IMR-90 (cell line): ENCODE measurements at regions not wholly inside any gene's neighbourhood (a gene's known extent, or its start where the extent isn't known, plus 50 kb on each side); places are given as distances from the start of the nearest gene placed in this dataset.

Experiments
- ATAC-seq: fragments of 200-7000 bp; cut with Tn5 transposase; 2 replicates; pipeline ENCODE4 v1.9.1; 2020; ENCODE audit warnings: low read depth, mild to moderate bottlenecking, moderate library complexity
- BruUV-seq: library from RNA; stranded (reverse); fragments of 400-500 nt; replicated peaks from 2 replicates; lab custom pipeline; 2021; lab: Mats Ljungman, UMichigan
- CTCF ChIA-PET: fragments of 300-600 bp; formaldehyde crosslinking; extraction: SDS; loops from one replicate; lab custom pipeline; 2021; ENCODE audit warnings: antibody characterized with exemption; lab: Yijun Ruan, JAX
- POLR2A ChIA-PET: fragments of 300-600 bp; sonication (Branson Sonifier 250); formaldehyde crosslinking; loops from one replicate; lab custom pipeline; 2022; ENCODE audit warnings: antibody characterized with exemption; ENCODE audit not compliant: unreplicated experiment; lab: Charles Lee
- DNase-seq: peaks from one replicate; pipeline ENCODE4 v3.0.0; 2013
- H2AFZ ChIP-seq: replicated peaks from 2 replicates; pipeline ENCODE3; 2013; ENCODE audit warnings: low read length, mild to moderate bottlenecking; ENCODE audit not compliant: poor library complexity
- H2AK5ac ChIP-seq: 2 replicates; pipeline ENCODE4 v1.6.1; 2013; ENCODE audit warnings: low read depth, low read length, inconsistent platforms
- H2AK9ac ChIP-seq: replicated peaks from 2 replicates; pipeline ENCODE3; 2013; ENCODE audit warnings: mild to moderate bottlenecking, low read depth, low read length, moderate library complexity; ENCODE audit not compliant: poor library complexity
- H2BK120ac ChIP-seq: 2 replicates; pipeline ENCODE4 v1.6.1; 2013; ENCODE audit warnings: low read depth, low read length, inconsistent platforms
- H2BK15ac ChIP-seq: 3 replicates; pipeline ENCODE4 v1.6.1; 2013; ENCODE audit warnings: low read depth, low read length, inconsistent platforms
- H2BK20ac ChIP-seq: 2 replicates; pipeline ENCODE4 v1.6.1; 2013; ENCODE audit warnings: low read depth, mild to moderate bottlenecking, inconsistent platforms, low read length, moderate library complexity
- H2BK5ac ChIP-seq: 2 replicates; pipeline ENCODE4 v1.6.1; 2013; ENCODE audit warnings: mild to moderate bottlenecking, low read depth, low read length, inconsistent platforms; ENCODE audit not compliant: poor library complexity, severe bottlenecking
- H3K14ac ChIP-seq: replicated peaks from 2 replicates; pipeline ENCODE4 v1.6.1; 2013; ENCODE audit warnings: low read depth, low read length, inconsistent platforms
- H3K18ac ChIP-seq: 2 replicates; pipeline ENCODE4 v1.6.1; 2013; ENCODE audit warnings: low read depth, low read length, control low read depth
- H3K23ac ChIP-seq: 2 replicates; pipeline ENCODE4 v1.6.1; 2013; ENCODE audit warnings: low read depth, low read length, inconsistent platforms
- H3K27ac ChIP-seq: 2 replicates; pipeline ENCODE4 v1.5.1; 2013; ENCODE audit warnings: mild to moderate bottlenecking, control low read depth, low read length; ENCODE audit not compliant: insufficient read depth
- H3K27me3 ChIP-seq: 2 replicates; pipeline ENCODE4 v1.6.1; 2013; ENCODE audit warnings: low read length; ENCODE audit not compliant: control insufficient read depth, insufficient read depth
- H3K36me3 ChIP-seq: 2 replicates; pipeline ENCODE4 v1.6.1; 2013; ENCODE audit warnings: low read length, mixed read lengths; ENCODE audit not compliant: control insufficient read depth, insufficient read depth
- H3K4ac ChIP-seq: 2 replicates; pipeline ENCODE4 v1.6.1; 2013; ENCODE audit warnings: low read depth, low read length, inconsistent platforms
- H3K4me1 ChIP-seq: 2 replicates; pipeline ENCODE4 v1.6.1; 2013; ENCODE audit warnings: low read length, mixed read lengths; ENCODE audit not compliant: control insufficient read depth, insufficient read depth
- H3K4me2 ChIP-seq: 2 replicates; pipeline ENCODE4 v1.6.1; 2013; ENCODE audit warnings: low read depth, mild to moderate bottlenecking, control low read depth, low read length, moderate library complexity
- H3K4me3 ChIP-seq: 2 replicates; pipeline ENCODE4 v1.5.1; 2013; ENCODE audit warnings: low read depth, mild to moderate bottlenecking, control low read depth, low read length, moderate library complexity; ENCODE audit not compliant: insufficient read depth
- H3K56ac ChIP-seq: 2 replicates; pipeline ENCODE4 v1.6.1; 2013; ENCODE audit warnings: low read length, inconsistent platforms; ENCODE audit not compliant: insufficient read depth; ENCODE audit errors: extremely low read depth
- H3K79me1 ChIP-seq, 2 experiments: 2 replicates each; pipeline ENCODE4 v1.6.1; 2013; ENCODE audit warnings: low read length in 2 of 2, inconsistent platforms in 1 of 2, low read depth in 1 of 2
- H3K9ac ChIP-seq: 2 replicates; pipeline ENCODE4 v1.6.1; 2013; ENCODE audit warnings: low read depth, low read length, control low read depth
- H3K9me1 ChIP-seq: 2 replicates; pipeline ENCODE4 v1.6.1; 2013; ENCODE audit warnings: low read length, inconsistent platforms; ENCODE audit not compliant: insufficient read depth
- H3K9me3 ChIP-seq: 2 replicates; pipeline ENCODE4 v1.6.1; 2013; ENCODE audit warnings: low read length; ENCODE audit not compliant: control insufficient read depth, insufficient read depth
- H4K20me1 ChIP-seq: 2 replicates; pipeline ENCODE4 v1.6.1; 2013; ENCODE audit warnings: low read length, inconsistent platforms; ENCODE audit not compliant: insufficient read depth
- H4K5ac ChIP-seq: 2 replicates; pipeline ENCODE4 v1.6.1; 2013; ENCODE audit warnings: mild to moderate bottlenecking, low read depth, low read length, control low read depth
- H4K8ac ChIP-seq, 2 experiments: 2 replicates each; pipeline ENCODE4 v1.6.1; 2013; ENCODE audit warnings: low read depth in 2 of 2, low read length in 2 of 2, control low read depth in 1 of 2, inconsistent platforms in 1 of 2
- H4K91ac ChIP-seq: 2 replicates; pipeline ENCODE4 v1.6.1; 2013; ENCODE audit warnings: low read depth, low read length, inconsistent platforms; ENCODE audit not compliant: insufficient read depth
- MXI1 ChIP-seq: IDR thresholded peaks from 2 replicates; pipeline ENCODE4 v1.6.1; 2012; ENCODE audit warnings: low read depth, mild to moderate bottlenecking, low read length, moderate library complexity, borderline replicate concordance
- POLR2A ChIP-seq: IDR thresholded peaks from 2 replicates; pipeline ENCODE4 v1.6.1; 2012; ENCODE audit warnings: mild to moderate bottlenecking, low read depth, low read length
- RAD21 ChIP-seq: IDR thresholded peaks from 2 replicates; pipeline ENCODE4 v1.6.1; 2012; ENCODE audit warnings: low read length, improper control_type of control experiment
- USF2 ChIP-seq: fragments of 150-350 bp; IDR thresholded peaks from 2 replicates; pipeline ENCODE4 v1.6.1; 2017; ENCODE audit warnings: mild to moderate bottlenecking, antibody characterized with exemption, low read length, low read depth
- WGBS, 2 experiments: methylation state at CpG; one replicate each; pipeline versions ENCODE4 v1.1.5 to v1.1.7; 2013; ENCODE audit warnings: missing lambda C conversion rate in 2 of 2; ENCODE audit not compliant: insufficient read length in 1 of 2; ENCODE audit errors: extremely low coverage in 2 of 2; 5-methylcytosine and 5-hydroxymethylcytosine counted together
- dilution Hi-C: fragments of 300-500 bp; cut with HindIII; formaldehyde crosslinking; loops from one replicate; pipeline ENCODE4 v1.14.3; 2018; ENCODE audit warnings: low sequenced_read_pairs; ENCODE audit not compliant: unreplicated experiment
- in situ Hi-C: fragments of 300-500 bp; cut with MboI; formaldehyde crosslinking; loops from 3 replicates; pipeline ENCODE4 v1.14.3; 2019; ENCODE audit warnings: low sequenced_read_pairs, inconsistent platforms, mixed read lengths
- intact Hi-C: fragments of 100-400 bp; cut with micrococcal nuclease; formaldehyde crosslinking; loops from 2 replicates; pipeline ENCODE4 v1.10.0; 2022

DNA sequence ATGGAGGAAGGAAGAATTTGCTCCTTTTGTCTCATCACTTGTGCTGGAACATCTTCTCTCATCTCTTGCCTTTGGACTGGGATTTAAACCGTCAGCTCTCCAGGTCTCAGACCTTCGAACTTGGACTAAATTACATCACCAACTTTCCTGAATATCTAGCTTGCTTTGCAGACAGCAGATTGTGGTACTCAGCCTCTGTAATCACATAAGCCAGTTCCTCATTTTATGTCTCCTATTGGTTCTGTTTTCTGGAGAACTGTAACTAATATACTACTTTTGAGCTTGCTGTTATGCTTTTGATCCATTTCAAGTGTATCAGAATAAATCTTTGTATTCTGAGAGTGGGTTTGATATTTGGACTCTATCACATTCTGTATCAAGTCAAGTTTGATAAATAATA is 164.3 kb upstream of the VEPH1 start:
- Histone ChIP-seq H3K9me1 (no peaks in the 10 kb centered on the region), H3K14ac (no peak overlapping the region), H2AFZ (no peak overlapping the region), H3K4ac (no peak overlapping the region), H3K79me1 (no peaks in the 10 kb centered on the region), H4K91ac (no peak overlapping the region), H2AK5ac (no peak overlapping the region), H3K27me3 (no peaks in the 10 kb centered on the region; the same call in 1 of the 2 replicates), H4K8ac (no peak overlapping the region), H3K9ac (no peak overlapping the region), H4K20me1 (no peaks in the 10 kb centered on the region), H2BK20ac (no peak overlapping the region), H3K56ac (no peak overlapping the region), H2AK9ac (no peak overlapping the region), H3K18ac (no peak overlapping the region), H3K4me3 (no peak overlapping the region), H2BK120ac (no peak overlapping the region), H3K27ac (no peak overlapping the region), H2BK5ac (no peak overlapping the region), H3K4me1 (no peaks in the 10 kb centered on the region), H3K4me2 (no peak overlapping the region), H3K23ac (no peak overlapping the region), H3K36me3 (no peaks in the 10 kb centered on the region), H2BK15ac (no peak overlapping the region), H3K9me3 (no peaks in the 10 kb centered on the region), H4K5ac (no peak overlapping the region)
- DNase-seq (no peak), ATAC-seq (no peak)
- no TSS peak for BruUV-seq
- TF ChIP-seq RAD21 (no peak), POLR2A (no peak), MXI1 (no peak), USF2 (no peak)
- ChIA-PET POLR2A (no interaction called here), CTCF (interaction anchor here (0.6 kb wide), 1 partner anchor 424 kb away, joined by 4 read pairs; no protein-coding TSS in a partner anchor)
- in situ Hi-C loops (no loop called here), intact Hi-C loops (no loop called here), dilution Hi-C loops (no loop called here)
- WGBS, 2 experiments: no CpG with 5 or more reads among the region's 2 CpGs
